Glomerular visceral epithelial cell (primary cell): ENCODE measurements at regions not wholly inside any gene's neighbourhood (a gene's known extent, or its start where the extent isn't known, plus 50 kb on each side); places are given as distances from the start of the nearest gene placed in this dataset.
A peak's percentile ranks its signal among the peaks of the same experiment; 100 is the strongest.

Source experiments
- DNase-seq: peaks from one replicate; pipeline ENCODE4 v3.0.0-alpha.2; 2016; ENCODE audit errors: extremely low spot score

DNA sequence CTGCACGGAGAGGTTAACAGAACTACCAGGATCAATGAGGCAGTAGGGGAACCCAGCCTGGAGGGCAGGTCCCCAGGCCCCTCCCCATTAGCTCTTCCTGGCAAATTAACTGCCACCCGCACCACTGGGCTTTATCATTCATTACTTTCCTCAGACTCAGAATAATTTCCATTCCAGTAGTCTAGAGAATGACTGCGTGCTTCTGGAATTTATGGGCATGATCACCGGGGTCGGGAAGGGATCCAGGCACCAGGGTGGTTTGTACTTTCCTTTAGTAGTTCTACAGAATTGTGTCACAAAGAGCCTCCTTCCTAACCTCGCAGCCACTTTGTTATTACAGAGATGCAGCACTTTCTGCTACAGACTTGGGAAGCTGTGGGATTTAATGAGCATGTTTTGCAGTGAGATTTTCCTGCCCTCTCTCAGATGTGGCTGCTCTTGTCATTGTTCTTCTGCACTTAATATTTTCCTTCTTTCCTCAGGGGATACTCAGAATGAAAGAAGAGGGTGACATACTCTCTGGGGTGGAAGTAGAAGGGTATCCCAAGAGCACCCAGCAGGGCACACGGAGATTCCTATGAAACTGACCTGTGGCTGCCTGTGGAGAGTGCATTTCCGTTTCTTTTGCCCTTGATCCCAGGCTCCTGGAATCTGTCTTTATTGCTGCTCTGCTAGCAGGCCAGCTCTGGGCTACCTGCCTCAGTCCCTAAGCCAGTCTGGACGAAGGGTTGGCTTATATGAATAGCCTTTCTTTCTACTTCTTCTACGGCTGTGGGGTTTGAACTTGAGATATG lies 285.0 kb upstream of the SLC10A2 start:
- peak; percentile 79 for DNase-seq

DNA sequence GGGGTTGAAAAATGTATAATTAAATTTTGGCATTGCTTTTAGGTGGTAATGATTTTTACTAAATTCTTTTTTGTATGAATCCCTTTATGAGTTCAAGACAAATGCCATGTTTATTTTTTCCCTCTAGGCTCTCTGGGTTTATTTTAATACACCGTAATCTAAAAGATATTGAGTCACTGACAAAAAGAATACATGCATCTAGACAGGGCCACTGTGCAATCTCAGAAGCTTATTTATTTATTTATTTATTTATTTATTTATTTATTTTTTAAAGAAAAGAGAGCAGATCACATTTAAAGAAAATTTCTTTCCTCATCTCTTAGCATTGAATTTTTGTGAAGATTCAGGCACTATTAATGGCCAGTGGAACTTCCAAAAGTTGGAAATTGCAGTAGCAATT lies 283.9 kb upstream of the SLC10A2 start:
- no peak for DNase-seq

DNA sequence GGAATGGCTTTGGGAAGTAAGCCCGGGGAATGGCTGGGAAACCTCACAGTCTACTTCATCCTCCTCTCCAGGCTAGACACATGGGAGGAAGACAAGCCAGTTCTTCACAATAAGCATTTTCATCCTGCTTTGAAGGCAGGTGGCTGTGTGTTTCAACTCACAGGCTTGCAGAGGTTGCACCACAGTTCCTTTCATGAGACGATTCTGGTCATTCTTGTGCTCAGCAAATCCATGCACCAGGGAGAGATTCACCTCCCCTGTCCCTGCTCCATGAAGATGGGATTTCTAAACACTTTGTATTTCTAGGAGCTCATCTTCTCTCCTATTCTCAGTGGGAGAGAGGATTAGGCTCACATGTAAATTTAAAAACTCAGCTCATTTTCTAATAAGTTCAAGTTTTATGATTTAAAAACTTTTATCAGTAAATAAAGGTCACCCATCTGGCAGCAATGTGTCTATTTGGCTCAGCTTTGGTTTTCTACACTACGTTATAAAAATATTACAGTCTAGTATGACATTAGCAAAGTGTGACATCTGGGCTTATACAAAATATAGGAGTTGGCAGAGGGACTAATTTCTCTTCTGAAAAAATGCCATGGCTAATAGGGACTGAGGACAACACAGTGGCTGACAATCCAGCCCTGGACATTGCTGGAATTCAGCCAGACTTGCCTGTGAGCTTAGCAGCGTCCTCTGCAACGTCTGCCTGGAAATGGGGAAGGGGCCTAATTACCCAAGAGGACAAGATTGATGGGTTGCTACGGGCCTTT lies 283.2 kb upstream of the SLC10A2 start:
- no peak for DNase-seq

DNA sequence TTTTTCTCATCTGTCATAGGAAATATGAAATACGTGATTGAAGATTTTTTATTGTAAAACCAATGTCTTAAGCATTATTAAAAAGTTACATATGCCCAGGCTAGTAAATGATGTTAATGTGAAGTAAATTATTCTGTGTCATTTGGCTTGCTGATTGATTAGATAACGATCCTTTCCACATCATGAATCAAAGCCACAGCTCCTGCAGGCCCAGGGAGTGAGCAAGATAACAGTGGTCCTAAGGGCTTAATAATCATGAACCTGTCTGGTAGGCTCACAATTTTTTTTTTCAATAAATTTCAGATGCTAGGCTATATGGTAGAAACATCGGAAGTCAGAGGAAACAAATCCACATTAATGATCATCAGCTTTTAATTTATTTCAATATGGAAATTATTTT lies 269.0 kb upstream of the SLC10A2 start:
- DNase-seq: no peak

DNA sequence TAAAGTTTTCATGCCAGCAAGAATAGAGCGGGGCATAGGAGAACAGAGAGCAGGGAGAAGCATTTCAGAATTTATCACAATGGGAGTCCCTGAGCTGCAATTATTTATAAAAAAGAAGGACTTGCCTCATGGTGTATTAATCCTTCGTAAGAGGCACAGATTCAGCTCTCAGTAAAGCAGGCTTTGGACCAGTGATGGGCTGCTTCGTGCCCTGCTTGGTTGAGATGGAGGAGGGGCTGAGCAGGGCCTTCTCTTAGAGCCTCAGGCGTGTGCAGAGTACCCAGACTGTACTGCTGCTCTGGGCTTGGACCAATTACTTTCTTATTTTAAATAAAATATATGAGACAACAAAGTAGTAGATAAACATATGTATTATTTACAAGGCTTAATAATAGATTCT lies 265.7 kb upstream of the SLC10A2 start:
- DNase-seq: no peak

DNA sequence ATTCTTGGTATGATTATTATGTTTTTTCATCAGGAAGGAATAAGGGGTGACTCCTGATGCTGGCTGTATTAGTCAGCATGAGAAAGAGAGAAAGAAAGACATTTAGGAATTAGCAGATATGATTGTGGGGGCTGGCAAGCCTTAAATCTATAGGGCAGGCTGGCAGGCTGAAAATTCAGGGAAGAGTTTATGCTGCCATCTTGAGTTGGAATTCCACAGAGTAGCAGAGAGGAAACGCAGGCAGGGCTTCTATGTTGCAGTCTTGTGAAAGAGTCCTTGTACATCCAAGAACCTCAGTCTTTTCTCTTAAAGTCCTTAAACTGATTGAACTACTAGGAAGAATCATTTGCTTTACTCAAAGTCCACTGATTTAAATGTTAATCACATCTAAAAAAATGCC lies 262.7 kb upstream of the SLC10A2 start:
- DNase-seq: no peak

DNA sequence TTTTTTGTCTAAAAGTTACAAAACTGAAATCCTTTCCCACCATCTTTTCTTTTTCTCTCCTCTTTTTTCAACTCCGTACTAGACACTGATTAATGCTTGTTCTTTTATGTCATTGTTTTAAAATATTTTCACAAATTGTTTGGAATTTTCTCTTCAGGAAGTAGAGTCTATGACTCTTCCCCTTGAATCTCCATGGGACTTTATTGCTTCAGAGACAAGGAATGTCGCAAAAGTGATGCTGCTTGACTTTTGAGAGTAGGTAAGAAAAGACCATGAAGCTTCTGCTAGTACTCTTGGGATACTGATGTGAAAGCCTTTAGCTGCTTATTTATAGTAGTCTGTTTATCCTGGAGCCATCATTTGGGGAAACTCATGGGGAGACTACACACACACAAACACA lies 260.1 kb upstream of the SLC10A2 start:
- no peak for DNase-seq

DNA sequence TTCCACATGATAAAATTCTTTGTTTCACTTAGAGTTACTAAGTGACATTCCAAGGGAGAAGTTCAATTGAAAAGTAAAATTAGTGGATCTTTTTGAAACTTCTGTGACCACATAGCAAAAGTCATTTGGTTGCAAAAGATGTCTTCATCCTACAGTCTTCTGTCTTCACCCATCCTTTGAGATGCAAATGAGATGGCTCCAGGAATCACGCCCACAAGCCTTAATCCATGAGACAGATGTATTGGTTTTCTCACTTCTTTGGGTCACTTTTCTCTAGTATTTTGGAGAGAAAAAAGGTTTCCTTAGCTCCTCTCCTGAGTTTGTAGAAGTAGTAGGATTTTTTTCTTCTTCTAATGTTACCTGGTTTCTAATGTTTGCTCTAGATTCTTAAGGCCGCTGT lies 259.5 kb upstream of the SLC10A2 start:
- DNase-seq: no peak

DNA sequence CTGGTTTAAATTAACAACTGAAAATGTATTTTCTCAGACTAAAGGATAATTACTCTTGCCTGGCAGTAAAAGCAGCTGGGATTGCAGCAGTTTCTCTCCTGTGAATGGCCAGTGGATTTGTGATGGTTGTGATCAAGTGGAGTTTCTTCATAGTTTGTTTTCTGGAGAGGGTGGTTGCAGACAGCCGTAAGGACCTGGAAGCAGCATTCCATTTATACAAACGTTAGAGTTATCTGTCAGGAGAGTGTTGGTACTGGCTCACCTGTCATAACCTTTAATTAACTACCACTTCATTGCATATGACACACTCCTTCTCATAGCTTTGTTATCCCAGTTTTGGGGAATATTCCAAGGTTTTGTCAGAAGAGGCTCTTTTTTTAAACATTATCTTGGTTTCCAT lies 258.4 kb upstream of the SLC10A2 start:
- DNase-seq: no peak

DNA sequence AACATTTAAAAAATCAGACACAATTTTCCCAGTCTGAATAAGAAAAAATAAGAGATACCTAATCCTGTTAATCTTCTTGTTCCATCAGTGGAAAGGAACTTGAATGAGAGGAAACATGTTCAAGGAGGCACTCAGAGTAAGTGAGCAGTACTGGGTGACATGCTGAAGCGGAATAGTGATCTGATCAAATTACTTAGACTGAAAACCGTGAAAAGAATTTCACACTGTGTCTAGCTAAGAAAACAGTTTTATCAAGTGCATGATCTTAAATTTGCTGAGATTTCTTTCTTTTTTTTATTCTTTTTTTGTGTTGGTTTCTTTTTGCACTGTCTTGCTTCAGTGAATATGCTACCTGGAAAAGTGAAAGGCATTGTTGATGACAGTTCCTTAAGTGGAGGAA lies 249.5 kb upstream of the SLC10A2 start:
- no peak for DNase-seq

DNA sequence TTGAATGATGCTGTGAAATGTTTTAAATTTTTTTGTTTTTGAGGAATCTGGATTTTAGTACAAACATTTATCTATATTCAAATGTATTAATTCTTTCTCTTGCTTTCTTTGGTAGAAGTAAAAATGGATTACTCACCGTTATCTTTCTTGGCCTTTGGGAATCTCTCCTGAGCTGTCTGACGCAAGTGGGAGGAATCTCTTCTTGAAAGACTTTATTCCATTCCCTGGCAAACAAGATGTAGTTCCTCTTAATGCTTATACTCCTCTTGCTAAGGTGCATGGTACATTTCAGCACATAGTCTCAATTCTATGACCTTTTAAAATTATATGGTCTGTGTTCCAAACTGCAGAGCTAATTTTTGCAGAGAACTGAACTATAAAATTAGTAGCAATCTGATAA lies 246.2 kb upstream of the SLC10A2 start:
- no peak for DNase-seq

DNA sequence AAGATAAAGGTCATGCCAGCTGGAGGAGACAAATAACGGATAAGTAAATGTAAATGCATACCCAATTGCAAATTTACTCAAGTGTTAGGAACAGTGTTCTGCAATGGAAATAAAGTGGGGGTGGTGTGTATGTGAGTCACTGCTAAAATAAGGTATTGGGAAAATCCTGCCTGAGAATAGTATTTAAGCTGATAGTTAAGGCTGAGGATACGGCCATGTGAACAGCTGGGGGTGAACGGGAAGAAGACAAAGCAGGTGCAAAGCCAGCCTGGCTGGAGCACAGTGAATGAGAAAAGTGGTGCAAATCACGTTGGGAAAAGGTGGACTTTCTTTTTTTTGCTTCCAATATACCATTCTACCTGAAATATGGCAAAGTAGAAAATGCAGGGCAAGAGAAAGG lies 242.4 kb upstream of the SLC10A2 start:
- no peak for DNase-seq

DNA sequence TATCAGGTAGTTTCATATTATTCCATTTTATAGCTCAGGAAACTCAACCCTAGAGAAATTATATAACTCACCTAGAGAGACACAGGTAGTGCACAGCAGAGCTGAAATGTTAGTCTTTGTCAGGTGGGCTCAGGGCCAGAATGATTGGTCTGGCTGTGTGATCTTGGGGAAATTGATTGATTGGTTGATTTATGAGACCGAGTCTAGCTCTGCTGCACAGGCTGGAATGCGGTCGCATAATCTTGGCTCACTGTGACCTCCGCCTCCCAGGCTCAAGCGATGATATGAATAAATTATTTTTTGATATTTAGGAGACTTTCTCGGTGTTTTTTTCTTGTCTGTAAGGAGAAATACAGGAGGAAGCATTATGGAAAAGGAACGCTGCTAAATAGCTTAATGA lies 239.9 kb upstream of the SLC10A2 start:
- no peak for DNase-seq

DNA sequence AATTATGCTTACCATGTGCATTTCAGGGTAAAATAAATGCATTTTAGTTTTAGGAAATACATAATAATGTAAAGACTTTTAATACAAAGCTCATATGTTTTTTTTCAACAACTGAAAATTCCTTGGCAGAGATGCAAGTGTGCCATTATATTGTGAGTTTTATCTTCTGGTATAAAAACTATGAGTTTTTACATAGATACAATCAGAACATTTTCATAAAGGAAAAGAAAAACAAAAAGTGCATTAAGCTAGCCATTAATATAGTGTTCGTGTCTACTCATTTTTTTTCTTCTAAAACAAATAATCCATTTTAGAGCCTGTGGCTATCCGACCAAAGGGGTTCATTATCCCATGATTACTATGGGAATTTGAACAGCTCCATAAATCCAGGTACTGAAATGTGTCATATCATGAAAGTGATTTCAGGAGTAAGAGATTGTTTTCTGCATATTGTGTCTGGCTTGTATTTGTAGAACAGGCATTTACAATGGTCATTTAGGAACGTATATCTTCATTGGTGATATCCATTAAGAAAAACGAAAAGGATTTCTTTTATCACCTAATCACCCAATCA lies 236.9 kb upstream of the SLC10A2 start:
- DNase-seq: no peak

DNA sequence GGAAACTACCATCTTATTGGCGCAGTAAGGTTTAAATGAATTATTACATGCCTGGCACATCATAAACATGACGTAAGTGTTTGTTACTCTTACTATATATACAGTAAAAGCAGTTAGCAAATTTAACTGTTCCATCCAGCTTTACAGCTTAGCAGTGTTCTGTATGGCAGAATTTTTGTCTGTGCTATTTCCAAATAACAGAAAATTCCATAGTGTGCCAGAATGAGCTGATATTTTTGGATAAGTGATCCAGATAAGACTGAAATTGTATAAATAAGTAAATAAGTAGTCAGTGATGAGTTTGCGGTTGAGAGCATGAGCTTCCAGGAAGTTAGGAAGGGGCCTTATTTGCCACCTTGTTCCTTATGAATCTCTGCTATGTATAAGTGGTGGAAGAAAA lies 236.5 kb upstream of the SLC10A2 start:
- DNase-seq: no peak

DNA sequence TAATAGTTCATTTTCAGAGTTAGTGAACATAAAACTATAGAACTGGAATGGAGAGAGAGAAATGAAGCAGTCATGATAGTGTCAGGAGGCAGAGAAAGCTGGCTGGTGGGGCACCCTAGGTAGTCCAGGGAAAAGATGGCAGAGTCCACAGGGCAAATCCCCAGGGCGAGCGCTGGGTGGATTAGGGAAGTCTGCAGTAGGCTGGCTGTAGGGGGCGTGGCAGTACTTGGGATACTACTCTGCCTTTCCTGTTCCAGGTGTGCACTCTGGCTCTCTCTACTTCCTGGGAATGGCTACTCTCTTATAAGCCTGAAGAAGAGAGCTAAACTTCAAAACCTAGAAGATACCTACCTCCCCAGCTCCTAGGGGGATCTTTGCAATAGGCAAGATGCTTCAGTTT lies 232.9 kb upstream of the SLC10A2 start:
- DNase-seq: no peak

DNA sequence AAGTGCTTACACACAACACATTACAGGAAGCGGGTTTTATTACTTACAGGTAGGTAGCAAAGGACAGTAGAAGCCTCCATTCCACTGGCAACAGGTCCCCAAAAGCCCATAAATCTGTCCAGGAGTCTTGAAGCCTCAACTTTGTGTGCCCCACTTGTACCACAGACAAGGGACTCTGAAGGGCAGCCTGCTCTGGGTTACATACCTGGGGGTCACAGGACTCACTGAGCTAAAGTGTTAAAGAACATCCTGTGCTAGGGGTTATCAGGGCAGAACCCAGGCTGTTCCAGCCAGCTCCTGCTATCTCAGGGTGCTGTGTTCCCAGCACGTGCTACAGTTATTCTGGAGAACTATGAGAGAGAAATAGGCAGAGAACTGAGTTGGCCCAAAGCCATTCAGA lies 230.9 kb upstream of the SLC10A2 start:
- DNase-seq: no peak

DNA sequence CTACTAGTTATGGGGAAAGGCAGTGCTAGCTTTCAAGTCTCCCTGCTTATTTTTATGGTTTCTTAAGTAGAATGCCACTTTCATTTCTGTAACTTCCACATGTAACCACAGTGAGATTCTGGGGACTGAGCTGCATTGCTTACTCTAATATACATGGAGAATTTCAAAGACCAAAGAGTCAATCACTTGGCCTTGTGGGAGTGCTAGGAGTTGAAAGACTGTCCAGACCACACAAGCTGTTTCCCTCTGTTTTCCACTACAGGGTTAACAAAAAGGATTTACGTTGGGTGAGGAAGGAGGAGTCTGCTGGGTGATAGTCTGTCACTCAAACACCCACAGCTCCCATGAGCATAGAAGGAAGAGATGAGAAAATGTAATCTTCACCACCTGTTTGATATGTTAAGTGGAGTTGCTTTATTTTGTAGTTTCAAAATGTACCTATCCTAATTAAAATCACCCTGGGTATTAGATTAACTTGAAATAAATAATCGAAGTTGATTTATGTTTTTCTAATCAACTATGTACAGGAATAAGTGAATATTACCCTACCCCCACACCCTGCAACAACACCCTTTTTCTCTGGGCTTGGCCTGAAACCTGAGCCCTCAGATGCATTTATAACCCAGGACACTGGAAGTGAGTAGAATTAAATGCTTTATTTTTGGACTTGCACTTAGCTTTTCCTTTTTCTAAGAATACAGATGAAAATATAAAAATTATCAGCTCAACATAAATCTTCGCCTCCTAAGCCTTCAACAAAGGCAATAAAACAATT lies 225.8 kb upstream of the SLC10A2 start:
- DNase-seq: no peak

DNA sequence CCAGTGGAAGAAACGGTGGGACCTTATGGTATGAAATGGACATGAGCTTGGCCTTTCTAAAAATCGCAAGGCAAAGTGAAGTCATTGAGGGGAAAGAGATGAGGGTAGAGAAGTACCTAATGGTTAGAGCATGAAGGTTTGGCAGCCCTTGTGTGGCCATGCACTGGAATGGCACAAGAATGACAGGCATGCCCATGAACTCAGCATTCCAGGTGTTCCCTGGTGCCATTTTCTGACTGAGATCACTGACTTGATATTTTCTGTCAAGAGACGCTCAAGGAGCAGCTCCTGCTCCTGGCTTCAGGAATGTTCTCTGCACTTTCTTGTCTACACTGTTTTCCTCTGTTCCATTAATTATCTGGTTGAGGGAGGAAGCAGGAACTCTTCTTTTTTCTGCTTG lies 225.0 kb upstream of the SLC10A2 start:
- DNase-seq: no peak

DNA sequence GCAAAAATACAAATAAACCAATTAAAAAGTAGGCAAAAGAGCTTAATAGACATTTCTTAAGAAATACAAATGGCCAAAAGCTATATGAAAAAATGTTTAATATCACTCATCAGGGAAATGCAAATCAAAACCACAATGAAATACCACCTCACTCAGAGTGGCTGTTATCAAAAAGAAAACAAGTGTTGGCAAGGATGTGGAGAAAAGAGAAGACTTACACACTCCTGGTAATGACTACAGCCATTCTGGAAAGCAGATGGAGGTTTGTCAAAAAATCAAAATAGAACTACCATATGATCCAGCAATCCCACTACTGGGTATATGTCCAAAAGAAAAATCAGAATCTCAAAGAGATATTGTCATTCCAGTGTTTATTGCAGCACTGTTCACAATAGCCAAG lies 223.5 kb upstream of the SLC10A2 start:
- DNase-seq: no peak

DNA sequence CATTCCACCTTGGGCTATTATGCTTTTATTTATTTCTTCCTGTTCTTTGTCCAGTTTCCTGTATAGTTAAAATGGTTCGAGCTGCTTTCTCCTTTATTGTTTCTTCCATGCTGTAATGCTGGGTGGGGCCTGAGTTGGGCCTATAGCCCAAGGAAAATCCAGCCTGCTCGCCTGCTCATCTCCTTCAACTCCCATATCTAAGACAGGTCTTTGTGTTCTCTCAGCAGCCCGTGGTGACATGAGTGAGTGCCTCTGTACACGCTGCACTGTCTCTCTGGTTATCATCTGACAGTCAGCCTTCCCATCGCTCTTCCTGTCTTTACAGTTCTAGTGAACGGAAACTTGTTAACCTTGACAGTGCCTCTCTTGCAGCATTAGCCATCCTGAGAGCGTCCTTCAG lies 221.9 kb upstream of the SLC10A2 start:
- DNase-seq: no peak

DNA sequence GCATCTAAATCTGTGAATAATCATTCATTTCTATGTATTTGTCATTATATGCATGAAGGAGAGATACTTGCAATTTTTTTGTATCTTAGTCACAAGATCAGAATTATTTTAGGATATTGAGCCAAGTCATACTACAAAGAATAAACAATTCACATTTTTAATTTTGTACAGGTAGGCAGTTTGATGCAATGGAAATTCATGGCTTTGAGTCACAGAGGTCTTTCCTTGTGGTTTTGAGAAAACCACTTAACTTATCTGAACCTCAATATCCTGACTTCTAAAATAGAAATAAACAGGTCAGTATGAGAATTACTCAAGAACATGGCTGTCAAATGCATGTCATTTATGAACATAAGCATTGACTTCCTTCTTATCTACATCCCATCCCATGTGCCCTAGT lies 221.4 kb upstream of the SLC10A2 start:
- peak; percentile 3 for DNase-seq
